ENCODE measurements at regions not wholly inside any gene's neighbourhood (a gene's known extent, or its start where the extent isn't known, plus 50 kb on each side); places are given as distances from the start of the nearest gene placed in this dataset.
A peak's percentile ranks its signal among the peaks of the same experiment; 100 is the strongest.

DNA sequence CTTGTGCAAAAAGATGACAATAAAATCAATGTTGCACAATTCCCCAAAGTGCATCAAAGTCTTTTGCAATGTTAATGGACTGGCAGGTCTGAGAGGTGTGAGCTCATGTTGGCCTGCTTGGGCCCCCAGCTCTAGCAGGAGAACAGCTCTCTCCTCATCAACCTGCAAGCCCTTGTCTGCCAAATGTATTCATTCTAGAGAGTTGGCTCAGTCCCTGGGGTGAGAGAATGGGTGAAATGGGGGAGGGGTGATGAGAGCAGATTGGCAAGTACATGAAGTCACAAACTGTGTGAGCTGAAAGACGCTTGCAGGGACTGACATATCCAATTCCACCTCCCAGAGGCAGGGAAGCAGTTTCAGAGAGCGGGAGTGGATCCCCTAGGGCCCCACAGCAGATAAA lies 465.1 kb upstream of the ZNF507 start:
- Histone ChIP-seq H3K9me3 (ENCODE audit: low read depth, low read length) (peaks cover 2% of the 10 kb centered on the region), H3K4me3 (ENCODE audit: insufficient read depth, low read length) (no peak overlapping the region), H4K20me1 (ENCODE audit: insufficient read depth, low read length) (no peaks in the 10 kb centered on the region), H3K27ac (ENCODE audit: low read depth, low read length) (no peak overlapping the region), H3K4me1 (ENCODE audit: insufficient read depth, low read length) (no peaks in the 10 kb centered on the region), H3K79me2 (ENCODE audit: insufficient read depth, low read length) (no peaks in the 10 kb centered on the region), H3K4me2 (ENCODE audit: insufficient read depth, low read length) (no peak overlapping the region), H3K36me3 (ENCODE audit: insufficient read depth, low read length) (no peaks in the 10 kb centered on the region), H3K27me3 (ENCODE audit: insufficient read depth, low read length) (no peaks in the 10 kb centered on the region), H2AFZ (ENCODE audit: low read length) (no peak overlapping the region)
- DNase-seq (ENCODE audit: insufficient read length, low spot score, missing footprints) = no peak
- TF ChIP-seq, protein P1, sequence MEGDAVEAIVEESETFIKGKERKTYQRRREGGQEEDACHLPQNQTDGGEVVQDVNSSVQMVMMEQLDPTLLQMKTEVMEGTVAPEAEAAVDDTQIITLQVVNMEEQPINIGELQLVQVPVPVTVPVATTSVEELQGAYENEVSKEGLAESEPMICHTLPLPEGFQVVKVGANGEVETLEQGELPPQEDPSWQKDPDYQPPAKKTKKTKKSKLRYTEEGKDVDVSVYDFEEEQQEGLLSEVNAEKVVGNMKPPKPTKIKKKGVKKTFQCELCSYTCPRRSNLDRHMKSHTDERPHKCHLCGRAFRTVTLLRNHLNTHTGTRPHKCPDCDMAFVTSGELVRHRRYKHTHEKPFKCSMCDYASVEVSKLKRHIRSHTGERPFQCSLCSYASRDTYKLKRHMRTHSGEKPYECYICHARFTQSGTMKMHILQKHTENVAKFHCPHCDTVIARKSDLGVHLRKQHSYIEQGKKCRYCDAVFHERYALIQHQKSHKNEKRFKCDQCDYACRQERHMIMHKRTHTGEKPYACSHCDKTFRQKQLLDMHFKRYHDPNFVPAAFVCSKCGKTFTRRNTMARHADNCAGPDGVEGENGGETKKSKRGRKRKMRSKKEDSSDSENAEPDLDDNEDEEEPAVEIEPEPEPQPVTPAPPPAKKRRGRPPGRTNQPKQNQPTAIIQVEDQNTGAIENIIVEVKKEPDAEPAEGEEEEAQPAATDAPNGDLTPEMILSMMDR (IDR thresholded peaks at IDR 0.05; ENCODE audit: extremely low read depth, low read depth, low read length) = no peak

DNA sequence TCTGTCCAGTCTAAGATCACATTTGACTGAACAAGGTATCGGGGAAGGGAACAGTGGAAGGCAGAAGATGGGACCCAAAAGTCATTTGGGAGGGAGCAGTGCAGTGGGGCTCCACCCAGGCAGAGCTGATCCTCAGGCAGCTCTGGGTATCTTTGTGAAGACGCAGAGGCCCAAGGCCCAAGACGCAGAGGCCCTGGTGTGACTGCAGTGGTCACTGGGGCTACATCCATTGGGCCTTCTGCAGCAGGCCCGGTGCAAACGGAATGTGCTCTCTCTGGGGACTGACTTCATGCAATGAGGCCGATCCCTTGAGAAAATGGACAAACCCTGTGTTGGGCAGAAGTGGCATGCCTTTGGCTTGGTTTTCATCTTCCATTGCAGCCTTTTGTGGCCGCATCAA lies 463.4 kb upstream of the ZNF507 start:
- no peak for DNase-seq (ENCODE audit: insufficient read length, low spot score, missing footprints)
- H3K27me3 ChIP-seq (ENCODE audit: insufficient read depth, low read length) = no peaks in the 10 kb centered on the region
- no peak overlapping the region for H2AFZ ChIP-seq (ENCODE audit: low read length)
- no peak overlapping the region for H3K4me3 ChIP-seq (ENCODE audit: insufficient read depth, low read length)
- H3K4me2 ChIP-seq (ENCODE audit: insufficient read depth, low read length) = no peak overlapping the region
- no peaks in the 10 kb centered on the region for H4K20me1 ChIP-seq (ENCODE audit: insufficient read depth, low read length)
- TF ChIP-seq, protein P1 (IDR thresholded peaks at IDR 0.05; ENCODE audit: extremely low read depth, low read depth, low read length) = no peak
- no peaks in the 10 kb centered on the region for H3K36me3 ChIP-seq (ENCODE audit: insufficient read depth, low read length)
- peaks cover 2% of the 10 kb centered on the region for H3K9me3 ChIP-seq (ENCODE audit: low read depth, low read length)
- H3K4me1 ChIP-seq (ENCODE audit: insufficient read depth, low read length) = no peaks in the 10 kb centered on the region
- no peaks in the 10 kb centered on the region for H3K79me2 ChIP-seq (ENCODE audit: insufficient read depth, low read length)
- H3K27ac ChIP-seq (ENCODE audit: low read depth, low read length) = no peak overlapping the region

GRCh38 chr19:31882709-31883108 lies 462.7 kb upstream of the ZNF507 start:
- Histone ChIP-seq H3K27ac (ENCODE audit: low read depth, low read length) (no peak overlapping the region), H3K27me3 (ENCODE audit: insufficient read depth, low read length) (no peaks in the 10 kb centered on the region), H2AFZ (ENCODE audit: low read length) (no peak overlapping the region), H3K9me3 (ENCODE audit: low read depth, low read length) (peaks cover 2% of the 10 kb centered on the region), H3K4me2 (ENCODE audit: insufficient read depth, low read length) (no peak overlapping the region), H3K79me2 (ENCODE audit: insufficient read depth, low read length) (no peaks in the 10 kb centered on the region), H3K4me1 (ENCODE audit: insufficient read depth, low read length) (no peaks in the 10 kb centered on the region), H4K20me1 (ENCODE audit: insufficient read depth, low read length) (no peaks in the 10 kb centered on the region), H3K4me3 (ENCODE audit: insufficient read depth, low read length) (no peak overlapping the region), H3K36me3 (ENCODE audit: insufficient read depth, low read length) (no peaks in the 10 kb centered on the region)
- peak; percentile 18 for DNase-seq (ENCODE audit: insufficient read length, low spot score, missing footprints)
- TF ChIP-seq, protein P1 (IDR thresholded peaks at IDR 0.05; ENCODE audit: extremely low read depth, low read depth, low read length) = no peak

DNA sequence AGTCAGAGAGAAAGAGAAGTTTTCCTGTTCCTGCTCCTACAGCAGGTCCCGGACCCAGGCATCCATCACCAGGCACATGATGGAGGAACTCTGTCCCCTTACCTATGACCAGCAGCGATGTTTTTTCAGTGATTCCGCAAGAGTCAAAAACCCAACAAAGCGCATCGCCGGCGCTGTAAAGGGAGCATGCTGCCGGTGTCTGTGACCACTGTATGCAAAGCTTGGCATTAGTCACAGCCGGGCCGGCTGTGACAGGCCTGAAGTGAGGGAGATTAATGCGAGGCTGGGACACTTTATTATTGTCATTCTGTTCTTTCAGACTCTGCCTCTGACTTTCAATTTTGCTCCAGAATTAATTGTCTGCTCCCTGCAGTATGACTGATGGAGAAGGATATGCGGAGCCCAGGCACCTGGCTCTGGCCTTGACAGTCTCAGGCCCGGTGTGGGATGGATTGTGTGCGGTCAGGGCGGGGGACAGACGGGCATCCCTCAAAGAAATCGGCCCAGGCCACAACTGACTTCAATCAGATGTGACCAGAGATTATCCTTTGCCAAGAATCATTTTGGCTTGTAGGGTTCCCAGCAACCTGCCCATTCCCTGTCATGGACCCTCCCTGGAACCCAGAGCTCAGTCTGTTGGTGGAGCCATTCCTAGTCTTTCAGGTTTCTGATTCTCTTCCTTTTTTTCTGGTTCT lies 462.0 kb upstream of the ZNF507 start:
- TF ChIP-seq, protein P1 (IDR thresholded peaks at IDR 0.05; ENCODE audit: extremely low read depth, low read depth, low read length) = no peak

More for the DNA sequence above, 462.0 kb upstream of the ZNF507 start:
- Histone ChIP-seq H3K4me1 (ENCODE audit: insufficient read depth, low read length) (no peaks in the 10 kb centered on the region), H4K20me1 (ENCODE audit: insufficient read depth, low read length) (no peaks in the 10 kb centered on the region), H3K4me2 (ENCODE audit: insufficient read depth, low read length) (no peak overlapping the region), H2AFZ (ENCODE audit: low read length) (no peak overlapping the region), H3K27me3 (ENCODE audit: insufficient read depth, low read length) (no peaks in the 10 kb centered on the region), H3K36me3 (ENCODE audit: insufficient read depth, low read length) (no peaks in the 10 kb centered on the region), H3K79me2 (ENCODE audit: insufficient read depth, low read length) (no peaks in the 10 kb centered on the region), H3K9me3 (ENCODE audit: low read depth, low read length) (peaks cover 2% of the 10 kb centered on the region), H3K4me3 (ENCODE audit: insufficient read depth, low read length) (no peak overlapping the region), H3K27ac (ENCODE audit: low read depth, low read length) (no peak overlapping the region)
- DNase-seq (ENCODE audit: insufficient read length, low spot score, missing footprints) = peak; percentile 62

All from osteoblast (primary cell).